Bronchial epithelial cell (primary cell): ENCODE measurements at regions not wholly inside any gene's neighbourhood (a gene's known extent, or its start where the extent isn't known, plus 50 kb on each side); places are given as distances from the start of the nearest gene placed in this dataset.

Experiments
- DNase-seq: peaks from one replicate; pipeline ENCODE4 v3.0.0-alpha.2; 2010; ENCODE audit warnings: low read depth
- FAIRE-seq: peaks from 2 replicates; lab custom pipeline; 2011; peaks lifted over from hg19 to GRCh38; lab: Jason Lieb, UNC
- H3K27me3 ChIP-seq: 2 replicates; pipeline ENCODE4 v1.5.1; 2011; ENCODE audit warnings: low read length; ENCODE audit not compliant: control insufficient read depth, insufficient read depth
- H3K36me3 ChIP-seq: 2 replicates; pipeline ENCODE4 v1.5.1; 2011; ENCODE audit warnings: low read length; ENCODE audit not compliant: control insufficient read depth, insufficient read depth
- H3K4me3 ChIP-seq: 2 replicates; pipeline ENCODE4 v1.5.1; 2011; ENCODE audit warnings: mild to moderate bottlenecking, low read depth, low read length, control low read depth
- CTCF ChIP-seq: IDR thresholded peaks from 2 replicates; pipeline ENCODE4 v1.5.1; 2011; ENCODE audit warnings: mild to moderate bottlenecking, moderate library complexity, low read length, control low read depth, inconsistent platforms; ENCODE audit not compliant: insufficient read depth, severe bottlenecking

- H3K36me3 ChIP-seq, result no peaks in the 10 kb centered on the region
- TF ChIP-seq CTCF, result no peak
- DNase-seq, result peak; percentile 45
Observed at GRCh38 chr4:24054910-24055309, 165.1 kb upstream of the PPARGC1A start.

GRCh38 chr4:24053934-24054333, 164.1 kb upstream of the PPARGC1A start:
- FAIRE-seq, result no peak

More at GRCh38 chr4:24054910-24055309, 165.1 kb upstream of the PPARGC1A start:
- Histone ChIP-seq H3K27me3 (no peaks in the 10 kb centered on the region), H3K4me3 (no peak overlapping the region)
- FAIRE-seq, result no peak

GRCh38 chr4:24044610-24045589, 155.1 kb upstream of the PPARGC1A start:
- no peak for TF ChIP-seq CTCF
- FAIRE-seq (peak; percentile 43), DNase-seq (no peak)
- H3K27me3 ChIP-seq, result no peaks in the 10 kb centered on the region
- H3K4me3 ChIP-seq, result no peak overlapping the region
- H3K36me3 ChIP-seq, result no peaks in the 10 kb centered on the region

More at GRCh38 chr4:24053934-24054333, 164.1 kb upstream of the PPARGC1A start:
- no peaks in the 10 kb centered on the region for H3K36me3 ChIP-seq
- no peaks in the 10 kb centered on the region for H3K27me3 ChIP-seq
- no peak for TF ChIP-seq CTCF
- DNase-seq, result no peak
- no peak overlapping the region for H3K4me3 ChIP-seq

GRCh38 chr4:24042094-24042493, 152.2 kb upstream of the PPARGC1A start:
- FAIRE-seq (no peak), DNase-seq (peak; percentile 76)
- Histone ChIP-seq H3K27me3 (peaks cover 3% of the 10 kb centered on the region), H3K36me3 (no peaks in the 10 kb centered on the region), H3K4me3 (no peak overlapping the region)
- TF ChIP-seq CTCF, result no peak

GRCh38 chr4:24040811-24041210, 151.0 kb upstream of the PPARGC1A start:
- no peak for TF ChIP-seq CTCF
- FAIRE-seq, result no peak

More at GRCh38 chr4:24040811-24041210, 151.0 kb upstream of the PPARGC1A start:
- DNase-seq, result no peak
- no peaks in the 10 kb centered on the region for H3K36me3 ChIP-seq
- H3K27me3 ChIP-seq, result peaks cover 3% of the 10 kb centered on the region
- H3K4me3 ChIP-seq, result no peak overlapping the region
